SK-N-SH treated with all-trans-retinoic acid at 6 μM for 48 hours (cell line): ENCODE measurements at regions not wholly inside any gene's neighbourhood (a gene's known extent, or its start where the extent isn't known, plus 50 kb on each side); places are given as distances from the start of the nearest gene placed in this dataset.

ENCODE experiments used
- ATAC-seq: fragments of 200-7000 bp; cut with Tn5 transposase; 3 replicates; pipeline ENCODE4 v1.9.1; 2020; ENCODE audit warnings: mild to moderate bottlenecking, moderate library complexity
- BACH2 ChIP-seq: fragments of 250-450 bp; sonication (Bioruptor Pico); IDR thresholded peaks from 2 replicates; pipeline ENCODE4 v1.9.0; 2021; ENCODE audit warnings: mild to moderate bottlenecking, borderline replicate concordance
- CSDC2 ChIP-seq: fragments of 250-450 bp; sonication (Bioruptor Pico); IDR thresholded peaks from 2 replicates; pipeline ENCODE4 v1.5.0; 2020; ENCODE audit warnings: mild to moderate bottlenecking, moderate library complexity
- ISL1 ChIP-seq: fragments of 250-450 bp; sonication (Bioruptor Pico); IDR thresholded peaks from 2 replicates; pipeline ENCODE4 v2.1.2; 2022; ENCODE audit warnings: mild to moderate bottlenecking, moderate library complexity
- OSR1 ChIP-seq: fragments of 250-450 bp; sonication (Bioruptor Pico); IDR thresholded peaks from 2 replicates; pipeline ENCODE4 v1.8.0; 2022; ENCODE audit warnings: moderate library complexity, mild to moderate bottlenecking, inconsistent platforms
- RARB ChIP-seq: fragments of 250-450 bp; sonication (Bioruptor Pico); IDR thresholded peaks from 2 replicates; pipeline ENCODE4 v1.8.0; 2021; ENCODE audit warnings: mild to moderate bottlenecking, moderate library complexity
- SNAI2 ChIP-seq: fragments of 250-450 bp; sonication (Bioruptor Pico); IDR thresholded peaks from 2 replicates; pipeline ENCODE4 v1.5.0; 2020; ENCODE audit warnings: mild to moderate bottlenecking, moderate library complexity
- TCF4 ChIP-seq: fragments of 250-450 bp; sonication (Bioruptor Pico); IDR thresholded peaks from 2 replicates; pipeline ENCODE4 v1.8.0; 2021; ENCODE audit warnings: mild to moderate bottlenecking, moderate library complexity, borderline replicate concordance
- TOX ChIP-seq: fragments of 250-450 bp; sonication (Bioruptor Pico); IDR thresholded peaks from 2 replicates; pipeline ENCODE4 v1.8.0; 2021; ENCODE audit warnings: mild to moderate bottlenecking, moderate library complexity, borderline replicate concordance
- ZFP3 ChIP-seq: fragments of 250-450 bp; sonication (Bioruptor Pico); IDR thresholded peaks from 2 replicates; pipeline ENCODE4 v1.5.0; 2020; ENCODE audit warnings: mild to moderate bottlenecking, moderate library complexity
- ZFP30 ChIP-seq: fragments of 450-650 bp; formaldehyde crosslinking; IDR thresholded peaks from 2 replicates; pipeline ENCODE4 v1.5.0; 2022; ENCODE audit warnings: mild to moderate bottlenecking, moderate library complexity
- ZNF565 ChIP-seq: fragments of 450-650 bp; formaldehyde crosslinking; conservative IDR thresholded peaks from 2 replicates; pipeline ENCODE4 v1.5.0; 2020; ENCODE audit warnings: low read depth, mild to moderate bottlenecking, moderate library complexity
- ZNF70 ChIP-seq: fragments of 450-650 bp; formaldehyde crosslinking; IDR thresholded peaks from 2 replicates; pipeline ENCODE4 v1.5.0; 2020; ENCODE audit warnings: mild to moderate bottlenecking, moderate library complexity
- ZNF8 ChIP-seq: fragments of 450-650 bp; formaldehyde crosslinking; IDR thresholded peaks from 2 replicates; pipeline ENCODE4 v1.5.0; 2020; ENCODE audit warnings: mild to moderate bottlenecking, moderate library complexity
- TF ChIP-seq, protein P1 (sequence below): fragments of 250-450 bp; sonication (Bioruptor Pico); IDR thresholded peaks from 2 replicates; pipeline ENCODE4 v1.5.1; 2020; ENCODE audit warnings: low read depth, mild to moderate bottlenecking, moderate library complexity
- TF ChIP-seq, protein P2 (sequence below): fragments of 250-450 bp; sonication (Bioruptor Pico); IDR thresholded peaks from 2 replicates; pipeline ENCODE4 v1.5.1; 2021; ENCODE audit warnings: mild to moderate bottlenecking, moderate library complexity
- TF ChIP-seq, protein P3 (sequence below): fragments of 250-450 bp; sonication (Bioruptor Pico); IDR thresholded peaks from 2 replicates; pipeline ENCODE4 v1.8.0; 2021; ENCODE audit warnings: low read depth, mild to moderate bottlenecking, moderate library complexity, borderline replicate concordance
- TF ChIP-seq, protein P4 (sequence below): fragments of 250-450 bp; sonication (Bioruptor Pico); IDR thresholded peaks from 2 replicates; pipeline ENCODE4 v1.8.0; 2020; ENCODE audit warnings: mild to moderate bottlenecking, moderate library complexity, borderline replicate concordance
- TF ChIP-seq, protein P5 (sequence below): fragments of 250-450 bp; sonication (Bioruptor Pico); IDR thresholded peaks from 2 replicates; pipeline ENCODE4 v1.5.0; 2020; ENCODE audit warnings: mild to moderate bottlenecking, moderate library complexity

DNA sequence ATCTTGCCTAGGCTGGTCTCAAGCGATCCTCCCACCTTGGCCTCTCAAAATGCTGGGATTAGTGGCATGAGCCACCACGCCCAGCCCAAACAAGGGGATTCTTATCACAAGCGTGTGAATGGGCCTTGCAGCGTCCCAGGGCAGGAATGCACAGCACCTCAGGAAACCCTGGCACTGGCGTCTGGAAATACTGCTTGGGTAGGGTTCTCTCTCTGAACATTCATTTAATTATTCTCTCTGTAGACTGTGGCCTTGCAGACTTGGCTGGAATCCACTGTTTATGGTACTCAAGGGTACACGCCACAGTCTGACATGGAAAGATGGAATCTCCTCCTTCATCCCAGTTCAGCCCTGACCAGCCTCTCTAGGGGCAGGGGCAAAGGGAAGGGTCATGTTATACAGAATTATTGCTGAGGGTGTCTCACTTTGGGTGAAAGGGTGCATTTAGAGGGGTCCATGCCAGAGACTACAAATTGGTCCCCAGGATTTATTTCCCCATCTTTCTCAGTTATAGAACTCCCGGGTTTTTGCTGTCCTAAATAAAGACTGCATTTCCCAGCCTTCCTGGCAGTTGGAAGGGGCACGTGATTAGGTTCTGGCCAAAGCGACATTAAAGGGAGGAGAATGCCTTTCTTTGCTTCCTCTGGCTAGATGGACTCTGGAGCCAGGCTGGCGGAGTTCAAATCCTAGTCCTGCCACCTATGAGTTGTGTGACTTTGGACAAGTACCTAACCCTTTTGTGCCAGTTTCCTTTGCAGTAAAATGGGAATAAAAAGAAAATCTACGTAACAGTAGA lies 147.2 kb upstream of the HAAO start (continued):
- TF ChIP-seq, protein P1, sequence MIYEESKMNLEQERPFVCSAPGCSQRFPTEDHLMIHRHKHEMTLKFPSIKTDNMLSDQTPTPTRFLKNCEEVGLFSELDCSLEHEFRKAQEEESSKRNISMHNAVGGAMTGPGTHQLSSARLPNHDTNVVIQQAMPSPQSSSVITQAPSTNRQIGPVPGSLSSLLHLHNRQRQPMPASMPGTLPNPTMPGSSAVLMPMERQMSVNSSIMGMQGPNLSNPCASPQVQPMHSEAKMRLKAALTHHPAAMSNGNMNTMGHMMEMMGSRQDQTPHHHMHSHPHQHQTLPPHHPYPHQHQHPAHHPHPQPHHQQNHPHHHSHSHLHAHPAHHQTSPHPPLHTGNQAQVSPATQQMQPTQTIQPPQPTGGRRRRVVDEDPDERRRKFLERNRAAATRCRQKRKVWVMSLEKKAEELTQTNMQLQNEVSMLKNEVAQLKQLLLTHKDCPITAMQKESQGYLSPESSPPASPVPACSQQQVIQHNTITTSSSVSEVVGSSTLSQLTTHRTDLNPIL (CRISPR knock-in tag), result no peak
- no peak for TF ChIP-seq ISL1 (CRISPR knock-in tag)
- no peak for TF ChIP-seq TOX (CRISPR knock-in tag)
- no peak for TF ChIP-seq ZNF70 (CRISPR knock-in tag)

DNA sequence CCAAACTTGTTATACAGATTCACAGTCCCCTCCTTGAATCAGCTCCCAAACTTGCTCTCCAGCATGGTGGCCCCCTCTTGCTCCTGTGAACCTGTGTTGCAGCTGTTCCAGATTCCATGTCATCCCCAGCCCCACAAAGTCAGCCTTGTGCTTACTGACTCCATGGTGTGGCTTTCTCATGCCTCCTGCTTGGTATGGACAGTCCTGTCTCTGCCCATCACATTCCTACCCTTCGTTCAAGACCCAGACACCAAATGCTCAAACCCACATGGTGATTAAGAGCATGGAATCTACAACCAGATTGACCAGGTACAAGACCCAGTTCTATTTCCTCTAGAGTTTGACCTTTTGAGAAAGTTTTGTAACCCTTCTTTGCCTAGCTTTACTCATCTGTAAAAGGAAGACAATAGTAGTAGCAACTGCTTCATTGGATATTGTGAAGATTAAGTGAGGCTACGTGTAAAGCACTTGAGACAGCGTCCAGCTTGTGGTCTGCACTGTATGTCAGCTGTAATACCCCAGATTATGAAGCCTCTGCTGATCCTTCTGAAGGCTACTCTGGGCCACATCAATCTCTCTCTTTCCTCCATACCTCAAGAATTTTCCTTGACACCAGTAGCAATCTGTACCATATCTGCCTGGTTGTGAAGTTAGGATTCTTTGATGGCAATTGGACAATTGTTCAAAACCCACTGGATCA lies 146.4 kb upstream of the HAAO start:
- no peak for ATAC-seq
- no peak for TF ChIP-seq BACH2 (CRISPR knock-in tag)
- TF ChIP-seq OSR1 (CRISPR knock-in tag), result no peak
- TF ChIP-seq, protein P2, sequence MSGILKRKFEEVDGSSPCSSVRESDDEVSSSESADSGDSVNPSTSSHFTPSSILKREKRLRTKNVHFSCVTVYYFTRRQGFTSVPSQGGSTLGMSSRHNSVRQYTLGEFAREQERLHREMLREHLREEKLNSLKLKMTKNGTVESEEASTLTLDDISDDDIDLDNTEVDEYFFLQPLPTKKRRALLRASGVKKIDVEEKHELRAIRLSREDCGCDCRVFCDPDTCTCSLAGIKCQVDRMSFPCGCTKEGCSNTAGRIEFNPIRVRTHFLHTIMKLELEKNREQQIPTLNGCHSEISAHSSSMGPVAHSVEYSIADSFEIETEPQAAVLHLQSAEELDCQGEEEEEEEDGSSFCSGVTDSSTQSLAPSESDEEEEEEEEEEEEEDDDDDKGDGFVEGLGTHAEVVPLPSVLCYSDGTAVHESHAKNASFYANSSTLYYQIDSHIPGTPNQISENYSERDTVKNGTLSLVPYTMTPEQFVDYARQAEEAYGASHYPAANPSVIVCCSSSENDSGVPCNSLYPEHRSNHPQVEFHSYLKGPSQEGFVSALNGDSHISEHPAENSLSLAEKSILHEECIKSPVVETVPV (CRISPR knock-in tag), result no peak
- no peak for TF ChIP-seq SNAI2 (CRISPR knock-in tag)
- TF ChIP-seq ZNF8 (CRISPR knock-in tag), result no peak
- TF ChIP-seq, protein P3, sequence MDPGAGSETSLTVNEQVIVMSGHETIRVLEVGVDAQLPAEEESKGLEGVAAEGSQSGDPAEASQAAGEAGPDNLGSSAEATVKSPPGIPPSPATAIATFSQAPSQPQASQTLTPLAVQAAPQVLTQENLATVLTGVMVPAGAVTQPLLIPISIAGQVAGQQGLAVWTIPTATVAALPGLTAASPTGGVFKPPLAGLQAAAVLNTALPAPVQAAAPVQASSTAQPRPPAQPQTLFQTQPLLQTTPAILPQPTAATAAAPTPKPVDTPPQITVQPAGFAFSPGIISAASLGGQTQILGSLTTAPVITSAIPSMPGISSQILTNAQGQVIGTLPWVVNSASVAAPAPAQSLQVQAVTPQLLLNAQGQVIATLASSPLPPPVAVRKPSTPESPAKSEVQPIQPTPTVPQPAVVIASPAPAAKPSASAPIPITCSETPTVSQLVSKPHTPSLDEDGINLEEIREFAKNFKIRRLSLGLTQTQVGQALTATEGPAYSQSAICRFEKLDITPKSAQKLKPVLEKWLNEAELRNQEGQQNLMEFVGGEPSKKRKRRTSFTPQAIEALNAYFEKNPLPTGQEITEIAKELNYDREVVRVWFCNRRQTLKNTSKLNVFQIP (CRISPR knock-in tag), result no peak
- TF ChIP-seq TOX (CRISPR knock-in tag), result no peak
- no peak for TF ChIP-seq CSDC2 (CRISPR knock-in tag)
- no peak for TF ChIP-seq ZFP3 (CRISPR knock-in tag)
- TF ChIP-seq, protein P1 (CRISPR knock-in tag), result no peak
- TF ChIP-seq ZFP30, result no peak
- TF ChIP-seq, protein P4, sequence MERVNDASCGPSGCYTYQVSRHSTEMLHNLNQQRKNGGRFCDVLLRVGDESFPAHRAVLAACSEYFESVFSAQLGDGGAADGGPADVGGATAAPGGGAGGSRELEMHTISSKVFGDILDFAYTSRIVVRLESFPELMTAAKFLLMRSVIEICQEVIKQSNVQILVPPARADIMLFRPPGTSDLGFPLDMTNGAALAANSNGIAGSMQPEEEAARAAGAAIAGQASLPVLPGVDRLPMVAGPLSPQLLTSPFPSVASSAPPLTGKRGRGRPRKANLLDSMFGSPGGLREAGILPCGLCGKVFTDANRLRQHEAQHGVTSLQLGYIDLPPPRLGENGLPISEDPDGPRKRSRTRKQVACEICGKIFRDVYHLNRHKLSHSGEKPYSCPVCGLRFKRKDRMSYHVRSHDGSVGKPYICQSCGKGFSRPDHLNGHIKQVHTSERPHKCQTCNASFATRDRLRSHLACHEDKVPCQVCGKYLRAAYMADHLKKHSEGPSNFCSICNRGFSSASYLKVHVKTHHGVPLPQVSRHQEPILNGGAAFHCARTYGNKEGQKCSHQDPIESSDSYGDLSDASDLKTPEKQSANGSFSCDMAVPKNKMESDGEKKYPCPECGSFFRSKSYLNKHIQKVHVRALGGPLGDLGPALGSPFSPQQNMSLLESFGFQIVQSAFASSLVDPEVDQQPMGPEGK (CRISPR knock-in tag), result no peak
- TF ChIP-seq, protein P5, sequence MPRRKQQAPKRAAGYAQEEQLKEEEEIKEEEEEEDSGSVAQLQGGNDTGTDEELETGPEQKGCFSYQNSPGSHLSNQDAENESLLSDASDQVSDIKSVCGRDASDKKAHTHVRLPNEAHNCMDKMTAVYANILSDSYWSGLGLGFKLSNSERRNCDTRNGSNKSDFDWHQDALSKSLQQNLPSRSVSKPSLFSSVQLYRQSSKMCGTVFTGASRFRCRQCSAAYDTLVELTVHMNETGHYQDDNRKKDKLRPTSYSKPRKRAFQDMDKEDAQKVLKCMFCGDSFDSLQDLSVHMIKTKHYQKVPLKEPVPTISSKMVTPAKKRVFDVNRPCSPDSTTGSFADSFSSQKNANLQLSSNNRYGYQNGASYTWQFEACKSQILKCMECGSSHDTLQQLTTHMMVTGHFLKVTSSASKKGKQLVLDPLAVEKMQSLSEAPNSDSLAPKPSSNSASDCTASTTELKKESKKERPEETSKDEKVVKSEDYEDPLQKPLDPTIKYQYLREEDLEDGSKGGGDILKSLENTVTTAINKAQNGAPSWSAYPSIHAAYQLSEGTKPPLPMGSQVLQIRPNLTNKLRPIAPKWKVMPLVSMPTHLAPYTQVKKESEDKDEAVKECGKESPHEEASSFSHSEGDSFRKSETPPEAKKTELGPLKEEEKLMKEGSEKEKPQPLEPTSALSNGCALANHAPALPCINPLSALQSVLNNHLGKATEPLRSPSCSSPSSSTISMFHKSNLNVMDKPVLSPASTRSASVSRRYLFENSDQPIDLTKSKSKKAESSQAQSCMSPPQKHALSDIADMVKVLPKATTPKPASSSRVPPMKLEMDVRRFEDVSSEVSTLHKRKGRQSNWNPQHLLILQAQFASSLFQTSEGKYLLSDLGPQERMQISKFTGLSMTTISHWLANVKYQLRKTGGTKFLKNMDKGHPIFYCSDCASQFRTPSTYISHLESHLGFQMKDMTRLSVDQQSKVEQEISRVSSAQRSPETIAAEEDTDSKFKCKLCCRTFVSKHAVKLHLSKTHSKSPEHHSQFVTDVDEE, result no peak
- TF ChIP-seq ZNF70 (CRISPR knock-in tag), result no peak
- no peak for TF ChIP-seq ZNF565
- no peak for TF ChIP-seq RARB (CRISPR knock-in tag)
- TF ChIP-seq TCF4 (CRISPR knock-in tag), result no peak
